Endothelial cell of umbilical vein (primary cell): ENCODE measurements at regions not wholly inside any gene's neighbourhood (a gene's known extent, or its start where the extent isn't known, plus 50 kb on each side); places are given as distances from the start of the nearest gene placed in this dataset.

ENCODE experiments used
- FOS ChIP-seq: IDR thresholded peaks from 2 replicates; pipeline ENCODE4 v1.6.1; 2011; ENCODE audit warnings: mild to moderate bottlenecking, low read length, moderate library complexity, borderline replicate concordance; ENCODE audit not compliant: insufficient read depth
- POLR2AphosphoS5 ChIP-seq: IDR thresholded peaks from 2 replicates; pipeline ENCODE4 v1.6.1; 2012; ENCODE audit warnings: low read depth, mild to moderate bottlenecking, control low read depth, low read length, moderate library complexity; ENCODE audit not compliant: insufficient read depth
- TF ChIP-seq, protein P1 (sequence below), 2 donors: IDR thresholded peaks; 1 replicate in 1 of 2; 2 replicates in 1 of 2; pipeline ENCODE4 v1.5.1; 2011; ENCODE audit warnings: low read length in 2 of 2, mild to moderate bottlenecking in 2 of 2, moderate library complexity in 2 of 2, control low read depth in 1 of 2, inconsistent platforms in 1 of 2, low read depth in 1 of 2; ENCODE audit not compliant: insufficient read depth in 1 of 2; ENCODE audit errors: extremely low read depth in 1 of 2

DNA sequence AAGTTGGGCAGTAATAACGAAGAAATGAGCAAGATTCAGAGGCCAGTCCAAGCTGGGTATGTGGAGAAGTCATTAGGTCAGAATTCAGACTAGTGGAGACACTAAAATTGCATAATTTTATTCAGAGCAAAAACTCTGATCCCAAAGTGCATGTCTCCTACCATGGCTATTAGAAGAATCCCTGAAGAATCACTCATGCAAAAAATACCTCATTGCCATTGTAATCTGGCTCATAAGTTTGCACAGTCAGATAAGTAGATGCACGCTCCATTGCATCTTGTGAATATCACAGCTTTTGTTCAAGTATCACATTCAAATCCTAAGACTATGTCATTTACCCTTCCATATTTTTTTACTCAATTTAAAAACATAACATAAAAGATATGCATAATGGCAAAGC lies 692.2 kb upstream of the KLHL29 start:
- no peak for TF ChIP-seq FOS
- no peak for TF ChIP-seq POLR2AphosphoS5
- TF ChIP-seq, protein P1, sequence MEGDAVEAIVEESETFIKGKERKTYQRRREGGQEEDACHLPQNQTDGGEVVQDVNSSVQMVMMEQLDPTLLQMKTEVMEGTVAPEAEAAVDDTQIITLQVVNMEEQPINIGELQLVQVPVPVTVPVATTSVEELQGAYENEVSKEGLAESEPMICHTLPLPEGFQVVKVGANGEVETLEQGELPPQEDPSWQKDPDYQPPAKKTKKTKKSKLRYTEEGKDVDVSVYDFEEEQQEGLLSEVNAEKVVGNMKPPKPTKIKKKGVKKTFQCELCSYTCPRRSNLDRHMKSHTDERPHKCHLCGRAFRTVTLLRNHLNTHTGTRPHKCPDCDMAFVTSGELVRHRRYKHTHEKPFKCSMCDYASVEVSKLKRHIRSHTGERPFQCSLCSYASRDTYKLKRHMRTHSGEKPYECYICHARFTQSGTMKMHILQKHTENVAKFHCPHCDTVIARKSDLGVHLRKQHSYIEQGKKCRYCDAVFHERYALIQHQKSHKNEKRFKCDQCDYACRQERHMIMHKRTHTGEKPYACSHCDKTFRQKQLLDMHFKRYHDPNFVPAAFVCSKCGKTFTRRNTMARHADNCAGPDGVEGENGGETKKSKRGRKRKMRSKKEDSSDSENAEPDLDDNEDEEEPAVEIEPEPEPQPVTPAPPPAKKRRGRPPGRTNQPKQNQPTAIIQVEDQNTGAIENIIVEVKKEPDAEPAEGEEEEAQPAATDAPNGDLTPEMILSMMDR (IDR thresholded peaks at IDR 0.05; ENCODE audit: extremely low read depth in 1 of 2, insufficient read depth in 1 of 2, low read depth in 1 of 2, low read length in 2 of 2) = no peak
